DLD1 (cell line): ENCODE measurements at regions not wholly inside any gene's neighbourhood (a gene's known extent, or its start where the extent isn't known, plus 50 kb on each side); places are given as distances from the start of the nearest gene placed in this dataset.
"Not testable (repeated sequence)": the region's sequence is repeated elsewhere in the genome, so short reads cannot be mapped to it uniquely, and the experiment has no call there.

Experiments
- in situ Hi-C: cut with HindIII; loops from 2 replicates; pipeline ENCODE4 v1.10.0; 2017; ENCODE audit warnings: low sequenced_read_pairs

GRCh38 chr10:28188526-28188925 is 114.3 kb downstream of the MPP7 start:
- in situ Hi-C loops: no loop called here

GRCh38 chr10:28186887-28187578 is 115.8 kb downstream of the MPP7 start:
- in situ Hi-C loops: no loop called here

GRCh38 chr10:28186461-28186860 is 116.4 kb downstream of the MPP7 start:
- in situ Hi-C loops: no loop called here

- in situ Hi-C loops: no loop called here
Observed at GRCh38 chr10:28184810-28185209, 118.1 kb downstream of the MPP7 start.

GRCh38 chr10:28181478-28182096 is 121.3 kb downstream of the MPP7 start:
- in situ Hi-C loops: no loop called here

GRCh38 chr10:28180654-28181053 is 122.2 kb downstream of the MPP7 start:
- in situ Hi-C loops: no loop called here

GRCh38 chr10:28179743-28180099 is 123.1 kb downstream of the MPP7 start:
- in situ Hi-C loops: no loop called here

- in situ Hi-C loops: no loop called here
Observed at GRCh38 chr10:28179006-28179742, 123.7 kb downstream of the MPP7 start.

- in situ Hi-C loops: no loop called here
Observed at GRCh38 chr10:28177944-28178637, 124.8 kb downstream of the MPP7 start.

- in situ Hi-C loops: not testable (repeated sequence)
Observed at GRCh38 chr10:28176498-28176897, 126.4 kb downstream of the MPP7 start.

GRCh38 chr10:28172223-28172610 is 130.6 kb downstream of the MPP7 start:
- in situ Hi-C loops: no loop called here

- in situ Hi-C loops: no loop called here
Observed at GRCh38 chr10:28171468-28172222, 131.2 kb downstream of the MPP7 start.

GRCh38 chr10:28169525-28169924 is 133.3 kb downstream of the MPP7 start:
- in situ Hi-C loops: no loop called here

- in situ Hi-C loops: no loop called here
Observed at GRCh38 chr10:28160866-28161405, 141.9 kb downstream of the MPP7 start.

GRCh38 chr10:28157379-28157778 is 145.5 kb downstream of the MPP7 start:
- in situ Hi-C loops: no loop called here

GRCh38 chr10:28155726-28156125 is 147.1 kb downstream of the MPP7 start:
- in situ Hi-C loops: no loop called here

GRCh38 chr10:28151636-28152035 is 151.2 kb downstream of the MPP7 start:
- in situ Hi-C loops: no loop called here

GRCh38 chr10:28149746-28150145 is 150.9 kb upstream of the ODAD2 start:
- in situ Hi-C loops: no loop called here

- in situ Hi-C loops: no loop called here
Observed at GRCh38 chr10:28147706-28148105, 148.8 kb upstream of the ODAD2 start.

- in situ Hi-C loops: no loop called here
Observed at GRCh38 chr10:28139138-28139537, 140.3 kb upstream of the ODAD2 start.
